HG03045 (cell line): ENCODE measurements at regions not wholly inside any gene's neighbourhood (a gene's known extent, or its start where the extent isn't known, plus 50 kb on each side); places are given as distances from the start of the nearest gene placed in this dataset.
A peak's percentile ranks its signal among the peaks of the same experiment; 100 is the strongest.

Source experiments
- ATAC-seq: cut with Tn5 transposase; IDR thresholded peaks from one replicate; pipeline ENCODE4 v1.9.1; 2021; ENCODE audit warnings: mild to moderate bottlenecking, moderate library complexity; ENCODE audit not compliant: unreplicated experiment

DNA sequence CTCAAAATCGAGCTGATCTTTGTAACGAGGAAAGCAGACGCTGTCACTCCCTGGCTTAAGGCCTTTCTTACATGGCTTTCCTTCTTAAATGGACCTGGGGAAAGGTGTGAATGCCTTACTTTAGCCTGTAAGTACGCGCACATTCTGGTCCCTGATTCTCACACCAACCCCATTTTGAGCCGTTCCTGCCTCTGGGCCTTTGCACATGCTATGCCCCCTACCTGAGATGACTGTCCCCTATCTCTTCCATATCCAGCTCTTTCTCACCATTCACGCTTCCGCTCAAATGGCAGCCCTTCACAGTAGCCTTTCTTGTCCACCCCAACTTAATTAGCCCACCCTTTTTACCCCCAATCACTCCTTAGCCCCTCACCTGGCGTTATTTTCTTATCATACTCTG is 496.7 kb downstream of the SHQ1 start:
- no peak for ATAC-seq

DNA sequence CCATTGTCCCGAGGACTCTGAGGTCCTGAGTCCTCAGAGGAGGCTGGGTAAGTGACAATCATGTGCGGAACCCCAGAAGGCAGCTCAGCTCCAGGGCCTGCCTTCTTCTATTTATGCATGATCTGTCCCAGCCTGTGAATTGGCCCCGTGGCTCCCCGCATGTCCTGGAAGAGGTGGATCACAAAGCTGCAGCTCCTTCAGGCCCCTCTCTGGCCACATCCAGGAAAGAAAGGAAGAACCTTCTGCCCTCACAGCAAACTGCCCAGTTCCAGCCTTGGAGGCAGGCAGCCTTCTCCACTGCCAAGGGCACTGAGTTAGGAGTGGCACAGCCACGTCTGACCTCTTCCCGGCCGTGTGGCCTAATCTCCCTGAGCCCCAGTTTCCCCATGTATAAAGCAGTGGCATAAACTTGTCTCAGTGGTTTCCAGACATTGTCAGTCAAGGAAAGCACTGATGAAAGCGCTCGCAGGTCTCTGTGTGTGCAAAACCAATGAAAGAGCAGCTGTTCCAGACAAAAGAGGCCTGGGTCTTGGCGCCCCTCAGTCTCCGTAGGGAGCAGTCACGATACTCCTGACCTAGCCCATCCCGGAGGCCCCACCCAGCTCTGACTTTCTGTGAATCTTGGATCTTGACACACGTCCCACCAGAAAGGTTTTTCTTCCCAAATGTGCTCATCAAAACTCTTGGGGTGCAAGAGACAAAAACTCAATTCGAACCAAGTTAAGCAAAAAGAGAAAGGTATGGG is 497.3 kb downstream of the SHQ1 start:
- no peak for ATAC-seq

DNA sequence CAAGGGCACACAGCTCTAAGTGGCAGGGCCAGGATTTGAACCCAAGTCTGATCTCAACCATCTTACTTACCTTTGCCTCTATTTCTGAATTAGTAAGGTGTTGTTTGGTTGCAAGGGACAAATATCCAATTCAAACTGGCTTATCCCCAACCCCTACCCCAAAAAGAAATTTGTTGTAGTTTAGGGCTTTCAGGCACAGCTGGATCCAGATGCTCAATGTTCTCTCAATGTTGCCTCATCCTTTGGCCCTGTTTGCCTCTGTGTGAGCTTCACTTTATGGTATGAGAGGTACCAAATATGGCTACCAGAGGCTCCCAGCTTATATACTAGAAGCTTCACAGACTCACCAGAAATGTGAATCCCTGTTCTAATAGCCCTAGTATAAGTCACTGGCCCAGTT is 499.9 kb downstream of the SHQ1 start:
- ATAC-seq, result no peak

DNA sequence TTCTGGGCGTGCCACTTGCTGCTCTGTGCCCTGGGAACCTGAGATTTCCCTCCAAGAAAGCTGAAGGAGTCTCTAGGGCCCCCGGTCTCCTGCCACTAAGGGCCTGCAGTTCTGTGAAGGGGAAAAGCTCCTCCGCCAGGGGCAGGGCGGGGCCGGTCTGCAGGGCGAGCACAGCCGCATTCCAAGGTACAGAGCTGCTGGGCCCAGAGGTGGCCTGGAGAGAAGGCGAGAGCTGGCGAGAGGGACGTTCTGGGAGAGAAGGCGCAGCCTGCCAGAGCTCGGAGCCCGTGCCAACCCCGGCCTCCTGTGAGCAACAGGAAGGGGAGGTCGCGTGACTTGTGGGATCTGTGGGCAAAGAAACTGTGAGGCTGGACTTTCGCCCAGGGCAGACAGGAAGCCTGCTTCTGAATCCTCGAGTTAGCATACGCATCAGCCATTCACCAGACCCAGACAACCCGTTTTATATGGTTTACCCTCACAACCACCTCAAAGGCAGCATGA is 500.4 kb downstream of the SHQ1 start:
- ATAC-seq, result no peak

DNA sequence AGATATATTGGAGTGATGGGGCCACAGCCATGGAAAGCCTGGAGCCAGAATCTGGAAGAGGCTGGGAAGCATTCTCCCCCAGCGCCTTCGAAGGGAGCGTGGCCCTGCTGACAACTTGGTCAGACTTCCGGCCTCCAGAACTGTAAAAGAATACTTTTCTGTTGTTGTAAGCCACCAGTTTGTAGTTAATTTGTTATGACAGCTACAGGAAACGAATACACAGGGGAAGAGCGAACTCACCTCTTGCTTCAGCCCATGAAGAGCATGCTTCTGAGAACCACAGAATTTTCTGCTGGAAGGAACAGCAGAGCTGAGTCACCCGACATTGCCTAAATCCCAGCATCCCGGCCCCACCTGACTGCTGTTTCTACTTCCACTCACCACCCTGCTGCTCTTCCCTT is 501.7 kb downstream of the SHQ1 start:
- ATAC-seq, result no peak

DNA sequence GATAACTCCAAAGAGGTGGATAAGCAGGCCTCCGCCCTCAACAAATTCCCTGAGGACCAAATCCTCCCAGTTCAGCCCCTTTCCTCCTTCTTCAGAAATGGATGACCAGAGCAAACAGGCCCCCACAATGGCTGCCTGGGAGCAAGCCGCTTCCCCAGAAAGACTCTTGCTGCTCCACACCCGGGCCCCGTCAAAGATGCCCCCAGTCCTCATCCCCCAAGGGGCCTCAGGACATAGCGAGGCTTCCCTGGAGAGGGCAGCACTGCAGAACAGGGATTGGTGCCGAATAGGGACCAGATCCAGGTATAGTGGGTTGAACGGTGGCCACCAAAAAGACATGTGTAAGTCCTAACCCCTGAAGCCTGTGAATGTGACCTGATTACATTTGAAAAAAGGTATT is 502.3 kb downstream of the SHQ1 start:
- ATAC-seq, result no peak

DNA sequence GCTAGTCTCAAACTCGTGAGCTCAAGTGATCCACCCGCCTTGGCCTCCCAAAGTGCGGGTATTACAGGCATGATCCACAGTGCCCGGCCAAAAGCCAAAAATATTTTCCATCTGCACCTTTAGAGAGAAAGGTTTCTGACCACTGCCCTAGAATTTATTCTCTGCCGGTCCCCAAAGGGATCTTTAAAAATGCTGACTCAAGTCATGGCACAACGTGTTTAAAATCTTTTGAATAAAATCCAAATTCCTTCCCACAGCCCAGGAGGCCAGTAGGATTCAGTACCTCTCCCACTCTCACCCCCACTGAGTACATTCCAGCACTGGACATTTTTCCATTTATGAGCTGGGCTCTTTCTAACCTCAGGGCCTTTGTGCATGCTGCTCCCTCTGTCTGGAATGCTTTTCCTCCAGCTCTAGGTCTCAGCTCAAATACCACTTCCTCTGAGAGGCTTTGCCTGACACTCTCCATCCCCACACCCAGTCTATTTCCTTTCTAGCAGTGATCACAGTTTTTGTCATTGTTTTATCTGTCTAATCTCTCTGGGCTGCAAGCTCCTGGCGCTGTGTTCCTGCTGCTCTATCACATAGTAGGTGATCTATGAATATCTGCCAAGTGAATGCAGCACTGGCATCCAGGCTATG is 502.9 kb downstream of the SHQ1 start:
- no peak for ATAC-seq

DNA sequence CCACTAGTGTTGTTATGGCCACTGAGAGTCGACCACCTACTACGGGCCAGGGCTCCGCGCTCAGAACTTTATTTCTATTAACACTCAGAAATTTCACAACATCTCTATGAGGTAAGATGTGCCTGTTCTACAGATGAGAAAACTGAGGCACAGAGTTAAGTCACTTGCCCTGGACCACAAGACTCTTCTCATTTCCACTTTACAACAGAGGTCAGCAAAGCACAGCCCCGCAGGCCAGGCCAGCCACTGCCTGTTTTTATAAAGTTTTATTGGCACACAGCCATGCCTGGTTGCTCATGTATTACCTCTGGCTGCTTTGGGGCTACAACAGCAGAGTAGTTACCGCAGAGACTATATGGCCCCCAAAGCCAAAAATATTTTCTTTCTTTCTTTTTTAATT is 503.6 kb downstream of the SHQ1 start:
- no peak for ATAC-seq

DNA sequence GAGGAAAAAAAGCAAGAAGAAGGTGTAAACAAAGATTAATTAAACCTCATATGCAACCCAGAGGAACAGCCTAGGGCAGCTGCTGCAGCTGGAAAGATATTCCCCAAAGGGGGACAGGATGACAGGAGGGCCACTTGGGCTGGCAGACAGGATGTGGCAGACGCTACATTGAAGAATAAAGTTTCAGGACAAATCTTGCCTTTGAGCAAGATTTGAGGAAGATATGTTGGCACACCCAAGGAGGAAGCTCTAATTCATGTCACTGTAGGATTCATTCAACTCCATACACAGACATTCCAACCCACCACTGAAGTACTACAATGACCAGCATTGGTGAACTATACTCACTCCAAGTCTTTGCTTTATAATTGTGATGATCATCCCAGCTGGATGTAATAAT is 504.0 kb downstream of the SHQ1 start:
- no peak for ATAC-seq

DNA sequence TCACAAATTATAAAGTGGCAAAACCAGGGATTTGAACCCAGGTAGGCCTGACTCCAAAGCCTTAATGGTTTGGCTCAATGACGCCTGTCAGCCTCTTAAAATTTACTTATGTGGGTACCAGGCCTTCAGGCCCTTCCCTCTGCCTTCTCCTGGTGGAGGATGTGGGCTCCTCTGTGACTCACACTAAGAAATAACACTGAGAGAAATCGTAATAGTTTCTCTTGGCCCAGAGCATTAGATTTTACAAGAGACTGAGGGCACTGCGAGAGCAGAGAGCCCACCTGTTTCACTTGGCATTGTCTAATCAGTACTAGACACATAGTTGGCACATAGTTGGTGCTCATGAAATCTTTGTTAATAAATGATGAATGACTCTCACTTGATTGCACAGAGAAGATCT is 505.2 kb downstream of the SHQ1 start:
- no peak for ATAC-seq

DNA sequence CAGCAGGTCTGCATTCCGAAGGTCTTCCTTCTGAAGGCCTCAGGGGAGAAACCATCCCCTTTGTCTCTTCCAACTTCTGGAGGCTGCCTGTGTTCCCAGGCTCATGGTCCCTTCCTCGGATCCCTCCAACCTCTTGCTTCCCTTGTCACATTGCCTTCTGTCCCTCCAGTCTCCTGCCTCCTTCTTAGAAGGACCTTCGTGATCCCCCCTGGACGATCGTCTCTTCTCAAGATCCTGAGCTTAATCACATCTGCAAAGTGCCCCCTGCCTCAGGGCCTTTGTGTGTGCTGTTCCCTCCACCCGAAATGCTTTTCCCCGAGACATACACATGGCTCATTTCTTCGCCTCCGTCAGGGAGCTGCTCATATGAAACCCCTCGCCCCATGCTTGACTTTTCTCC is 505.8 kb downstream of the SHQ1 start:
- ATAC-seq, result no peak

DNA sequence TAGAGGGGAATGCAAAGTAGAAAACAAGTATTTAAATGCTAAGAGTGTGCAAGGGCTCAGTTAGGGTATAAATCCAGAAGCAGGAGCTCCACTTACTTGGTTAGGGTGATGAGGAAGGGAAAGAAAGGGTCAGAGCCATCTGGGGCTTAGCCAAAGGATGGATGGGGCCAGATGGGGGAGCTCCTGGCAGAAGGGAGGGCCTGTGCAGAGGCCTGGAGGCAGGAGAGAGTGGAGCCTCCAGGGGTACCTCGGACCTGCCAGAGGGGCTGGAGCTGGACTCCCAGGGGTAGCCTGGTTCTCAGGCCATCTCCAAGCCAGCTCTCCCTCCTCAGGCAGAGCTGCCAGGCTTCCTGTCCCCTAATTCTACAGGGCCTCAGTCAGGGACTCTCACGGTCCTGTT is 506.3 kb downstream of the SHQ1 start:
- ATAC-seq, result no peak

DNA sequence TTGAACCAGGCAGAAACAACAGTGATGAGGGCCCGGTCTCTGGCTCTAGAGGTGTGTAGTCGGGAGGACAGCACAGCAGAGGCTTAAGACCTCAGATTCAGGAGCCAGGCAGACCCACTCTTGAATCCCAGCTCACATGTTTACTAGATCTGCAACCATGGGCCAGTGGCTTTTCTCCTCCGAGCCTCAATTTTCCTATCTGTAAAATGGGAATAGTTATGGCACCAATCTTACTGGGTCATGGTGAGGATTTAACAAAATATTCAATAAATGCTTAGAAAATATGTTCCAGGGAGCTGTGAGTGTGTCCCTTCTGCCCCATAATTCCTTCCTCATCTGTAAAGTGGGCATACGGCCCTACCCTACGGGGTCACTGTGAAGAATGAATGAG is 506.9 kb downstream of the SHQ1 start:
- no peak for ATAC-seq

DNA sequence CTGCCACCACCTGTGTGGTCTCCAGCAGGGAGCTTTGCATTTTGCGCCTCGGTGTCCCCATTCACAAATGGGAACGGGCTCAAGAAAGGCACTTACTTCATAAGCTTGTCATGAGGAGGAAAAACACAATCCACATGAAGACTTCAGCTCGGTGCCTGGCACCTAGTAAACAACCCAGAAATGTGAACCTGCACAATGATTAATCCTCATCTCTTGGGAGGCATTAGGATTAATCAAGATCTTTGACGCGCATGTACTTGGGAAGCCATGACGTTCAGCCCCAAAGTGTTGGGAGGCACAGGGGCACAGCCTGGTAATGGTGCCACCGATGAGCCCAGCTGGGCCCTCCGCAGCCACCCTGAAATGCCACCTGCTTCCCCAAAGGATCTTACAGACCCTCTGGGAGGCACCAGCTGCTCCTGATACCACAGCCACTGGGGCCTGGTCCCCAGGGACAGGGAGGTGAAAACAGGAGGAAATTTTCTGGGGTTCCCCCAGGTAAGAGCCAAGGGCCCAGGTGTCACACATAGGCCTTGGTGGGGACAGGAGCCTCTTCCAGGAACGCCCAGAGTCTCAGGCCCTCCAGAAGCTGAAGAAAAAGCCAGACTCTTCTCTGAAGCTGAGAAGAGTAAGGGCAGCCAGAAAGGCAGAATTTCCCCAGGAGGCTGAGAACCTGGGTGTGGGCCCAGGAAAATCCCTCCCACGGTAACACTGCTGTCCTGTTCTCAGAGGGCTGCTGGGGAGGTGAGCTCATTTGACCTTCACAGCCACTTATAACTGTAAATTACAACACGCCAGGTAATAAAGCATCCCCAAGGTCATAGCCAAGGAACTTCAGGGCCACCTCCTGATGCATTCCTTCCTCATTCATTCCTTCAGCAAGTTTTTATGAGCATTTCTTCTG is 507.5 kb downstream of the SHQ1 start:
- ATAC-seq, result no peak

DNA sequence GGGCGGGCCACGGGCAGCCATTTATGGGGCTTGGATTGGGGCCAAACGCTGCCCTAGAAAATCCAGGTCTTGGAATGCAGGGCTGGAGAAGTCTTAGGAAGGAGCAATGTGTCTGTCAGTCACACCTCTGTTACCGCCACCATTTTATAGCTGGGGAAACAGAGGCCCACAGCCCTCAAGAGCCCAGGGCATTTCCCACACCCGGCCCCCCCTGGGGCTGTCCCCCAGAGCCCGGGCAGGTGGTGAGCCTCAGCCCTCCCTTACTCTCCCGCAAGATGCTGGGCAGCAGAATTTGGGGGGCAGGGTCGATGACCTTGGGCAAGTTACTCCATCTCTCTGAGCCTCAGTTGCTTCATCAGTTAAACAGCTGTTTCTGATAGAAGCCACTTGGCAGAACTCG is 508.2 kb downstream of the SHQ1 start:
- ATAC-seq, result no peak

DNA sequence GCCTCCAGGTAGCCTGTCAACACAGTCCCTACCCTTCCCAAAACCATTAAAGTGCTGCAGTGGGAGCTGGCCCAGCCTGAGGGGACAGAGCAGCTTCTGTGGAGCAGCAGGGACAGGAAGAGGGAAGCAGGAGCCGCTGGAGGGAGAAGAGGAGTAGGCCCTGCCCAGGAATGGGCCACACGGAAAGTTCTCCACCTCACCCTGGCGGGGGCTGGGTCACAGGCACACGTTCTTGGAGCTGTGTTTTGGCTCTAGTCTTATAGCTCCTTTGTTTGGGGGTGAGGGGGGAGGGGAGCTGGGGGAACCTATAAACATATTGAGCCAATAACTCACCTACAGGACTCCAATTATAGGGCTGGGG is 508.6 kb downstream of the SHQ1 start:
- ATAC-seq, result no peak

DNA sequence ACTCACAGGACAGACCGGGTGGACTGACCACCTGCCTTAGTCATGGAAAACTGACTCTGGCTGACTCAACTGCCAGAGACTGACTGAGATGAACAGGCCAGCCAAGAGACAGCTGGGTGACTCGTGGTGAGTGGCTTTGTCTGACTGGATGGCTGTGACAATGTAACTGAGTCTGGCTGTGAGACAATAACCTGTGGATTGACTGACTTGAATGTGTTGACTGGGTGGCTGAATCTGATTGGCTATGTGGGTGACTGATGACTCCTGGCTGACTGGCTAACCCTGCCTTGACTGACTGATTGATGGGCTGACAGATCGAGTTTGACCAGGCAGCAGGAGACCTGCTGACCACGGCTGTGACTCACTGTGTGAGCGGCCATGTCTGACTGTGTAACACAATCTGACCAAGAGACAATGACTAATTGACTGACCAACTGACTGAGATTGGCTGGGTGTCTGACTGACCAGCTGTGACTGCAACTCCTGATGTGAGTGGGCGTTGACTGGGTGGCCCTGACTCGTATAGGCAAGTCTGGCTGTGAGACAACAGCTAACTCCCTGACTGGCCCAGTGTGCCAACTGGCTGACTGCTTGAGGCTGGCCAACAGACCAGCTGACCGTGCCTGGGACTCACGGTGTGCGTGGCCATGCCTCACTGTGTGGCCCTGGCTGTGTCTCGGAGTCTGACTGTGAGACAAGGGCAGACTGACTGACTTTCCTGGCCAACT is 509.1 kb downstream of the SHQ1 start:
- ATAC-seq, result peak; percentile 41

DNA sequence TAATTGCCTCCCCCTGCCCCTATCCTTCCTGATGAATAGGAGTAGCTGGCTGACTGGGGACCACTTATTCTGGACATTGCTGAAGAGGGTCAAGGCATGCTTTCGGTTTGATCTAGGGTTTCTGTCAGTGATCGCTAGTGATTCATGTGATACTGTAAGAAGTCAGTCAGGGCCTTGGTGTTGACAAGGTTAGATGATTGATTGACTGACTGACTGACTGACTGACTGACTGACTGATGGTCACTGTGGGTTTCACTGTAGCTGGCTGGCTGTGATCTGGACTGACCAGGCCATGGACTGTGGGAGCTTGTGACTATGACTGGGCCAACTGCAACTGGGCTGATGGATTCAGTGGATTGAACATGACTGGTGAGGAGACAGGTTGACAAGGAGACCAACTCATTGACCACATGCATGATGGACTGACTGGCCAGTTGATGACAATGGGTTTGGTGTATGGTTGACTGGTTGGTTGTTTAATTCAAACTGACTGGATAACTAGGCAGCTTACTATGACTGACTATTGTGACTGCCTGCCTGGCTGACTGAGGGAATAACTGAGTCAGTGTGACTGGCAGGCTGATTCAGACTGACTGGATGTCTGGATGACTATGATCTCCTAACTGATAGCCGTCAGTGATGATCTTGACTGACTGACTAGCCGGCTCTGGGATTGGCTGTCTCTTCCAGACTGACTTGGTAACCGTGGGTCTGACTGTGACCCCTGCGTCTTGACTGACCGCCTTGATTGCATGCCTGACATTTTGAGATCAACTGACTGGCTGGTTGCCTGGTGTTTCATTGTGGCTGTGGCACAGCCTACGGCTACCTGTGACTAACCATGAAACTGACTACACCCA is 509.9 kb downstream of the SHQ1 start:
- no peak for ATAC-seq

DNA sequence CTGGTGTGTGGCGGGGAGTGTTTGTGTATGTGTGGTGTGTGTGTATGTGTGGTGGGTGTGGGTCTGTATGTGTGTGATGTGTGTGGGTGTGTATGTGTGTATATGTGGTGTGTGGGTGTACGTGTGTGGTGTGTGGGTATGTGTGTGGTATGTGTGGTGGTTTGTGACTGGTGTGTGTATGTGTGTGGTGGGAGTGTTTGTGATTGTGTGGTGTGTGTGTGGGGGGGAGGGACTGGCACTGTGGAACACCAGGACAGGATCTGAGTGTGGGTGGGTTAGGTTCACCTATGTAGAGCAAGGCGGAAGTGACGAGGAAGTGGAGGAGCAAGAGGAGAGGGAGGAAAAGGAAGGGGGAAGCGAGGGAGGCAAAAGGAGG is 510.8 kb downstream of the SHQ1 start:
- ATAC-seq, result no peak

DNA sequence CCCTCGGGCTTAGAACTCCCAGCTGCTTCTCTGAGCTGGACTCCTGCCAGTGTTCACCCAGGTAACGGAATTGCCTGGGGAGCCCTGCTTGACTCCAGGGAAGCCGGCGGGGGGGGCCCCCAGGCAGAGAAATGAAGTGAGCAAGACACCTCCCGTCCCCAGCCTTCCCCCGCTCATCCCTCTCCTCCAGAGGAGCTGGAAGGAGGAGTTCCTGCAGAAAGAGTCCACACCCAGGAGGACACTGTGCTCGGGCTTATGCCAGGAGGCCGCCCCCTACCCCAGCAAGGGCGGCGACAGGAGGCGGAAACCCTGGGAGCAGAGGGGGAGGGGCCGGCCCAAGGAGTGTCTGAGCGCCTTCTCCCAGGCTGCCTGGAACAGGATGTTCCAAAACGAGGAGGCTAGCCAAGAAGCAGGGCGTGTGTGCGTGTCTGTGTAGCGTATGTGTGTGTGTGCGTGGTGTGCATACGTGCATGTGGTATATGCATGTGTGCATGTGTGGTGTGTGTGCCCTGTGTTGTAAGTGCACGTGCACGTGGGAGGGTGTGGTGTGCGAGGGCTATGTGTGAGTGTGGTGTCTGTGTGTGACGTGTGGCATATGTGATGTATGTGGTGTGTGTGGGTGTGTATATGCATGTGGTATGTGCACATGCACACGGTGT is 511.3 kb downstream of the SHQ1 start:
- ATAC-seq, result no peak
